ENCODE measurements at regions not wholly inside any gene's neighbourhood (a gene's known extent, or its start where the extent isn't known, plus 50 kb on each side); places are given as distances from the start of the nearest gene placed in this dataset.

DNA sequence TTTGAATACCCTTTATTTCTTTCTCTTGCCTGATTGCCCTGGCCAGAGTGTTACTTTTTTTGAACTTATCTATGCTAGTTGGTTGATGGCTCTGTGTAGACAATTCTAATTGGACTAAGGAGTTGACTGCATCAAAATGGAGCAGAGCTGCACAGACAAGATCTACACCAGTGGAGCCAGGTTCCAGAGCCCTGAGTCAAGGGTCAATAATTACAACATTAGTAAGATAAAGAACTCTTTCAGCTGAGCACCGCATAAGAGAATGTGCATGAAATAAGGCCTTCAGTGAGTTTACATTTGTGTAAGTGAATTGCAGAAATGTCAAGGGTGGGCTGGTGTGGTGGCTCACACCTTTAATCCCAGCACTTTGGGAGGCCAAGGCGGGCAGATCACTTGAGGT lies 599.7 kb upstream of the TENM3 start:
- TF ChIP-seq, protein P1, sequence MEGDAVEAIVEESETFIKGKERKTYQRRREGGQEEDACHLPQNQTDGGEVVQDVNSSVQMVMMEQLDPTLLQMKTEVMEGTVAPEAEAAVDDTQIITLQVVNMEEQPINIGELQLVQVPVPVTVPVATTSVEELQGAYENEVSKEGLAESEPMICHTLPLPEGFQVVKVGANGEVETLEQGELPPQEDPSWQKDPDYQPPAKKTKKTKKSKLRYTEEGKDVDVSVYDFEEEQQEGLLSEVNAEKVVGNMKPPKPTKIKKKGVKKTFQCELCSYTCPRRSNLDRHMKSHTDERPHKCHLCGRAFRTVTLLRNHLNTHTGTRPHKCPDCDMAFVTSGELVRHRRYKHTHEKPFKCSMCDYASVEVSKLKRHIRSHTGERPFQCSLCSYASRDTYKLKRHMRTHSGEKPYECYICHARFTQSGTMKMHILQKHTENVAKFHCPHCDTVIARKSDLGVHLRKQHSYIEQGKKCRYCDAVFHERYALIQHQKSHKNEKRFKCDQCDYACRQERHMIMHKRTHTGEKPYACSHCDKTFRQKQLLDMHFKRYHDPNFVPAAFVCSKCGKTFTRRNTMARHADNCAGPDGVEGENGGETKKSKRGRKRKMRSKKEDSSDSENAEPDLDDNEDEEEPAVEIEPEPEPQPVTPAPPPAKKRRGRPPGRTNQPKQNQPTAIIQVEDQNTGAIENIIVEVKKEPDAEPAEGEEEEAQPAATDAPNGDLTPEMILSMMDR (IDR thresholded peaks at IDR 0.05; ENCODE audit: insufficient read depth, low read length), result no peak
- no peak for DNase-seq (ENCODE audit: low read depth)
- no peak overlapping the region for H3K4me3 ChIP-seq (ENCODE audit: low read depth, low read length)

DNA sequence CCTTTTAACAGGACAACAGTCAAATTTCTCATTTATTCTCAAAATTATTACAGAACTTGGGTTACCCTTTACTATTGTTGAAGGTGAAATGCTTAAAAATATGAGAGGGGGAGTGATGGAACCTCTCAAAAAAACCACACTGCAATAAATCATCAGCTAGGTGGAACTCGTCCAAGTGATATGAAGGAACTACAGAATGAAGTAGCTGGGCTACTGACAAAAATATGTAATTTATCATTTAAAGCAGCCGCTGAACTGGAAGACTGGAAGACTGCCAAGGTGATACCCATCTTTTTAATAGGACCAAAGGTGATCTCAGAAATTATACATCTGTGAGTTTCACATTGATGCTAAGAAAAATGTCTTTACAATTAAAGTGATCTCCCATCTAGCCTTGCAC lies 597.7 kb upstream of the TENM3 start:
- no peak for DNase-seq (ENCODE audit: low read depth)
- no peak overlapping the region for H3K4me3 ChIP-seq (ENCODE audit: low read depth, low read length)
- TF ChIP-seq, protein P1 (IDR thresholded peaks at IDR 0.05; ENCODE audit: insufficient read depth, low read length), result no peak

DNA sequence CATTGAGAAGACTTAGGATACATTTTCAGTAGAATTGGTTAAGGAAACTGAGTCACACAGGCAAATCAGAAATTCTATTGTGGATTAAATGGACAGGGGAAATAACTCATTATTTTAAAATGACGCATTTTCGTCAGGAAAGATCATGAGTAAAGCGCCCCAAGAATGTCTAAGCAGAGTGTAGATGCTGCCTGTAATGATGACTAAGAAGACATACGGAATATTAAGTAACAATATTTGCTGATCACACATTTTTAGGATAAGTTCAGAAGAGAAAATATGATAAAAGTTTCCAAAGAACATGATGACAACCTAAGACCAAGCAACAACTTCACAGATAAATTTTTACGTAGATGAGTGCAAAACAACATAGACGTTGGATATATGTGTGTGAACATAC lies 596.3 kb upstream of the TENM3 start:
- TF ChIP-seq, protein P1 (IDR thresholded peaks at IDR 0.05; ENCODE audit: insufficient read depth, low read length), result no peak
- H3K4me3 ChIP-seq (ENCODE audit: low read depth, low read length), result no peak overlapping the region
- DNase-seq (ENCODE audit: low read depth), result peak; percentile 26

DNA sequence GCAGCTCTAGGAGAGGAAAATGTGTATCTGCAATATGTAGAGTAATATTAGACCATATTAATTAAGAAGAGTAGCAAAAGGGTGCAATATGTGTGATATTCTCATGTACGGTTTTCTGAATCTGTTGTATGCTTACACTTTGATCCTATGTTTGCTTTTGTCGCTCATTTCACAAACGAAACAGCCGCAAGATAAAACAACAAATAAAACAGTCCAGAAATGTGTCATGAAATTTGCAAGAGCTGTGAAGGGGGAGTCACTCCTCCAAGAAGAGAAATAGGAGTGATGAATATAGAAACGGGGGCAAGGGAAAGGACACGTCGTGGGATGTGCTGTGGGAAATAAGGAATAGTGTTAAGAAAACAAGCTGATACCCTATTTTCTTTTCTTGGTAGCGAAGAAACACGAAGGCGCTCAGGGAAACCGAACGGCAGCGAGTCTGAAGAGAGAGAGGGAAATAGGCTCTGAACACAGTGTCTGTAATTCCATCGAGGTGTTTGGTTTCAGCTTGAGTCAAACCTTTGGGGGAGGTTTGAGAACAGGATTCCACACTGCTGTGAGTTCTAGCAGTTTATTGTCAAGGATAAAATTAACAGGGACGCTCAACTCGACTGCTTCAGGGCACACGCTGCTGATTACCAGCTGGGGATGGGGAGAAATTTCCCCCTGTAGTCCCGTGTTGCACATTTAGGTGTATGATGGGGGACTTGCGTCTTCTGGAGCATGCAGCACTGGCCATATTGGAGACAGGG lies 595.6 kb upstream of the TENM3 start:
- peak; percentile 27 for DNase-seq (ENCODE audit: low read depth)
- TF ChIP-seq, protein P1 (IDR thresholded peaks at IDR 0.05; ENCODE audit: insufficient read depth, low read length), result no peak
- H3K4me3 ChIP-seq (ENCODE audit: low read depth, low read length), result no peak overlapping the region

DNA sequence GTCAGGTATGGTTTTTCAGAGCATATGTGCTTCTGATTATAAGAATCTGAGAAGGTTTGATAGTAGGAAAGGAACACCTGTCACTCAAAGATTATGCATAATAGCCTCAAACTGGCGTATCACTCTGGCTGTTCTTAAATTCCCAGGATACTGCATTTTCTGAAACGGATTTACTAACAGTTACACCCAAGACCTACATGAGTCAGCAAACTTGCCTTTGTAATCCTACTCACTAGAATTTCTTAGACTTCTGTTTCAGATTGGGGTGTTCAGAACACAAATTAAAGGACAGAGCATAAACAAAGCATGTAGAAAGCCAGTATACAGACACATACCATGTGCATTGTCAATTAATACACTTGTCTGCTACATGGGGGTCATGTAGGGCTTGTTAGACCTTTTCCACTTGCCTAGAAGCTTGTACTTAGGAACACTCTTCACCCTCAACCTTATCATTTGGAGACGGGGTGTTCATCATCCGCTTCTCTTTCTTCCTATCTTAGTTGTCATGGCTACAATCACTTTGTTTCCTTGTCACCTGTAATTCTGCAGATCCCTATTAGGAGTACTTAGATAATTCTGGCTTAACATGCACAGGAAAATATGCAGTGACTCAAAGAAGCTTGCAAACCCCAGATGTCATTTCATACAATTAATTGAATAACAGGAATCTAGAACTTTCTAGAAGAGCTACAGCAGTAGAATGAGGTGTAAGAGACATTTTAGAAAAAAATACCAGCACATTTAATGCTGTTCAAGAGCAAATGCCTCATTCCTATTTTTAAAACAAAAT lies 593.0 kb upstream of the TENM3 start:
- DNase-seq (ENCODE audit: low read depth), result peak; percentile 44
- TF ChIP-seq, protein P1 (IDR thresholded peaks at IDR 0.05; ENCODE audit: insufficient read depth, low read length), result no peak
- no peak overlapping the region for H3K4me3 ChIP-seq (ENCODE audit: low read depth, low read length)

DNA sequence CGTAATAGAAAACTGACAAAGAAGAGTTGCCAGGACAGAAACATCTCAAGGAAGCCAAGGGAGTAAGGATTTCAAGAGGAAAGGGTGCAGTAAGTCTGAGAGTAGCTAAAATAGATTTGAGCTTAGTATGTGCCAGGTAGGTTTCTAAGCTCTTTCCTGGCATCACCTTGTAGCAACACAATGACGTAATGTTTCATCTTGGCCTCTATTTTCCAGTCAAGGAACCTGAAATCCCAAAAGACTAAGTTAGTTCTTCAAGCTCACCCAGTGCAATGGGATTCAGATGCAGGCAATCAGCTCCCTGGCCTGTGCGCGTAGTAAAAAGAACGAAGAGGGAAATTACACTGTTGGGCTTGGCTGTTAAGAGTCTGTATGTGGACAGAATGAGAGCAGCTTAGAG lies 586.5 kb upstream of the TENM3 start:
- TF ChIP-seq, protein P1 (IDR thresholded peaks at IDR 0.05; ENCODE audit: insufficient read depth, low read length), result no peak
- DNase-seq (ENCODE audit: low read depth), result no peak
- no peak overlapping the region for H3K4me3 ChIP-seq (ENCODE audit: low read depth, low read length)
